Activated CD8-positive, alpha-beta memory T cell treated with anti-CD3 and anti-CD28 coated beads, Interleukin-2, amount 50 U/mL, for 48 hours (primary cell): ENCODE measurements at regions not wholly inside any gene's neighbourhood (a gene's known extent, or its start where the extent isn't known, plus 50 kb on each side); places are given as distances from the start of the nearest gene placed in this dataset.

Source experiments
- DNase-seq: peaks from one replicate; pipeline ENCODE4 v3.0.0-alpha.2; 2020

- DNase-seq = no peak
These were observed 367.4 kb downstream of the EPHA4 start for GRCh38 chr2:221204699-221205098.

- no peak for DNase-seq
These were observed 366.9 kb downstream of the EPHA4 start for GRCh38 chr2:221205103-221205673.

- DNase-seq = no peak
These were observed 361.4 kb downstream of the EPHA4 start for GRCh38 chr2:221210686-221211085.

- DNase-seq = no peak
These were observed 360.5 kb downstream of the EPHA4 start for GRCh38 chr2:221211653-221212052.

GRCh38 chr2:221212105-221212504 is 360.0 kb downstream of the EPHA4 start:
- DNase-seq = no peak

GRCh38 chr2:221215487-221215886 is 356.6 kb downstream of the EPHA4 start:
- no peak for DNase-seq

GRCh38 chr2:221216636-221217035 is 355.5 kb downstream of the EPHA4 start:
- DNase-seq = no peak

- no peak for DNase-seq
These were observed 346.4 kb downstream of the EPHA4 start for GRCh38 chr2:221225752-221226151.

GRCh38 chr2:221228214-221228769 is 343.8 kb downstream of the EPHA4 start:
- DNase-seq = no peak

GRCh38 chr2:221229099-221229498 is 343.0 kb downstream of the EPHA4 start:
- no peak for DNase-seq

- DNase-seq = no peak
These were observed 340.6 kb downstream of the EPHA4 start for GRCh38 chr2:221231511-221231910.

GRCh38 chr2:221235941-221236340 is 336.2 kb downstream of the EPHA4 start:
- DNase-seq = no peak

GRCh38 chr2:221241072-221241471 is 331.0 kb downstream of the EPHA4 start:
- DNase-seq = no peak

GRCh38 chr2:221243771-221244170 is 328.3 kb downstream of the EPHA4 start:
- DNase-seq = no peak

- no peak for DNase-seq
These were observed 327.1 kb downstream of the EPHA4 start for GRCh38 chr2:221245045-221245444.

- DNase-seq = no peak
These were observed 326.3 kb downstream of the EPHA4 start for GRCh38 chr2:221245772-221246171.

GRCh38 chr2:221254299-221254698 is 317.8 kb downstream of the EPHA4 start:
- DNase-seq = no peak

- DNase-seq = no peak
These were observed 316.2 kb downstream of the EPHA4 start for GRCh38 chr2:221255862-221256261.

GRCh38 chr2:221258464-221258863 is 313.6 kb downstream of the EPHA4 start:
- DNase-seq = no peak

- DNase-seq = no peak
These were observed 309.5 kb downstream of the EPHA4 start for GRCh38 chr2:221262651-221263050.

GRCh38 chr2:221263573-221263972 is 308.5 kb downstream of the EPHA4 start:
- DNase-seq = no peak

GRCh38 chr2:221264318-221264717 is 307.8 kb downstream of the EPHA4 start:
- DNase-seq = no peak

- DNase-seq = no peak
These were observed 304.2 kb downstream of the EPHA4 start for GRCh38 chr2:221267773-221268425.

- DNase-seq = no peak
These were observed 303.5 kb downstream of the EPHA4 start for GRCh38 chr2:221268631-221269030.

GRCh38 chr2:221270806-221271205 is 301.3 kb downstream of the EPHA4 start:
- DNase-seq = no peak
